T-cell (primary cell): ENCODE measurements at regions not wholly inside any gene's neighbourhood (a gene's known extent, or its start where the extent isn't known, plus 50 kb on each side); places are given as distances from the start of the nearest gene placed in this dataset.

ENCODE experiments used
- ATAC-seq, 4 experiments: fragments of 200-7000 bp in 3 of 4; fragments of 150-1000 bp in 1 of 4; cut with Tn5 transposase; replicated peaks in 1 of 4; 1 replicate in 3 of 4; 2 replicates in 1 of 4; pipeline ENCODE4 v1.10.0; 2021; ENCODE audit warnings: moderate library complexity in 3 of 4, mild to moderate bottlenecking in 2 of 4, moderate number of reproducible peaks in 1 of 4
- CTCF ChIA-PET, 2 donors: fragments of 300-600 bp; sonication (Branson Sonifier 250); formaldehyde crosslinking; loops; one replicate each; lab custom pipeline; 2022; ENCODE audit warnings: antibody characterized with exemption in 2 of 2; lab: Charles Lee
- POLR2A ChIA-PET, 2 donors: fragments of 300-600 bp; sonication (Branson Sonifier 250); formaldehyde crosslinking; loops; one replicate each; lab custom pipeline; 2022; ENCODE audit warnings: antibody characterized with exemption in 2 of 2; lab: Charles Lee
- DNase-seq, 35 experiments: peaks; one replicate each; pipeline versions ENCODE4 v3.0.0 to v3.0.0-alpha.2; 2013 to 2023
- H3K27ac ChIP-seq: one replicate; pipeline ENCODE4 v1.5.1; 2013; ENCODE audit warnings: low read length
- H3K27me3 ChIP-seq, 2 experiments: replicated peaks in 1 of 2; 1 replicate in 1 of 2; 2 replicates in 1 of 2; pipeline versions ENCODE4 v1.6.1 to v1.7.0; 2013; ENCODE audit warnings: low read length in 1 of 2, mixed read lengths in 1 of 2; ENCODE audit not compliant: control insufficient read depth in 2 of 2, insufficient read depth in 2 of 2; ENCODE audit errors: extremely low read depth in 1 of 2
- H3K36me3 ChIP-seq, 2 donors: 1 replicate in 1 of 2; 2 replicates in 1 of 2; pipeline versions ENCODE4 v1.6.1 to v1.7.0; 2013; ENCODE audit warnings: low read length in 1 of 2; ENCODE audit not compliant: control insufficient read depth in 2 of 2, insufficient read depth in 1 of 2; ENCODE audit errors: extremely low read depth in 1 of 2
- H3K4me1 ChIP-seq, 2 experiments: 1 replicate in 1 of 2; 2 replicates in 1 of 2; pipeline versions ENCODE4 v1.6.1 to v1.7.0; 2013; ENCODE audit warnings: low read length in 2 of 2, mixed read lengths in 1 of 2; ENCODE audit not compliant: insufficient read depth in 2 of 2, control insufficient read depth in 1 of 2; ENCODE audit errors: extremely low read depth in 1 of 2
- H3K4me3 ChIP-seq, 2 donors: 1 replicate in 1 of 2; 2 replicates in 1 of 2; pipeline versions ENCODE4 v1.5.1 to v1.7.0; 2013; ENCODE audit warnings: mild to moderate bottlenecking in 2 of 2, low read length in 1 of 2, moderate library complexity in 1 of 2; ENCODE audit not compliant: control insufficient read depth in 1 of 2; ENCODE audit errors: extremely low read depth in 1 of 2
- H3K9me3 ChIP-seq: 2 replicates; pipeline ENCODE4 v1.7.0; 2013
- H3K27ac Mint-ChIP-seq, 2 donors: one replicate each; pipeline ENCODE4 v1.8.0; 2020 to 2021; ENCODE audit warnings: mild to moderate bottlenecking in 2 of 2, mixed read lengths in 2 of 2
- H3K27me3 Mint-ChIP-seq, 2 donors: one replicate each; pipeline ENCODE4 v1.8.0; 2021 to 2022; ENCODE audit warnings: mixed read lengths in 2 of 2
- H3K36me3 Mint-ChIP-seq: one replicate; pipeline ENCODE4 v1.8.0; 2021; ENCODE audit warnings: mixed read lengths
- H3K4me1 Mint-ChIP-seq, 3 donors: one replicate each; pipeline ENCODE4 v1.8.0; 2020 to 2022; ENCODE audit warnings: mixed read lengths in 3 of 3, mild to moderate bottlenecking in 1 of 3
- H3K4me3 Mint-ChIP-seq, 3 donors: one replicate each; pipeline ENCODE4 v1.8.0; 2020 to 2022; ENCODE audit warnings: mild to moderate bottlenecking in 3 of 3, mixed read lengths in 3 of 3, moderate library complexity in 3 of 3
- H3K9me3 Mint-ChIP-seq, 3 donors: one replicate each; pipeline ENCODE4 v1.8.0; 2020 to 2022; ENCODE audit warnings: mixed read lengths in 3 of 3
- WGBS: methylation state at CpG from one replicate; pipeline ENCODE4 v1.1.5; 2013; ENCODE audit warnings: missing lambda C conversion rate; ENCODE audit not compliant: insufficient coverage; 5-methylcytosine and 5-hydroxymethylcytosine counted together

DNA sequence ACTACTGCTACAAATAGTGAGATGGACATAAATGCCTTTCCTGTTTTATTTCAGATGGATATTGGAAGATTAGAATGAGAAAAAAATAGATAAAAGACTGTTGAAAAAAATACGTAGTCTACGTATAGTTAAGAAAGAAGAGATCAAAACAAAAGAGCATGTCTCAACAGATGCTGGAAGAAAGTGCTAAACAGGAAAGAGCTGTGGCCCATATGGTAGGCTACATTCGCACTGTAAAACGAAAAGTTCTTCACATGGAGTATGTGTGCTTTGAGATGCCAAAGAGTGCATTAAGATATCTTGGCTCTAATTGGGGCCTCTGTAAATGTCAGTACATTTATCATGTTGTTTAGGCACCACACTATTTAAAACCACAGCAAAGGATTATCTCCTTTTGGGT is 741.7 kb downstream of the LTN1 start:
- Mint-ChIP-seq H3K9me3 (no peaks in the 10 kb centered on the region), H3K36me3 (no peaks in the 10 kb centered on the region), H3K4me1 (no peaks in the 10 kb centered on the region), H3K27ac (no peak overlapping the region), H3K27me3 (no peaks in the 10 kb centered on the region), H3K4me3 (no peak overlapping the region)
- no peak for DNase-seq
- ChIA-PET CTCF (no interaction called here), POLR2A (no interaction called here)
- Histone ChIP-seq H3K4me3 (no peak overlapping the region), H3K9me3 (no peaks in the 10 kb centered on the region), H3K27me3 (no peaks in the 10 kb centered on the region), H3K36me3 (no peaks in the 10 kb centered on the region), H3K4me1 (no peaks in the 10 kb centered on the region), H3K27ac (no peak overlapping the region)
- 96% methylated on average over 4 of the region's 4 CpGs for WGBS
- no peak for ATAC-seq

DNA sequence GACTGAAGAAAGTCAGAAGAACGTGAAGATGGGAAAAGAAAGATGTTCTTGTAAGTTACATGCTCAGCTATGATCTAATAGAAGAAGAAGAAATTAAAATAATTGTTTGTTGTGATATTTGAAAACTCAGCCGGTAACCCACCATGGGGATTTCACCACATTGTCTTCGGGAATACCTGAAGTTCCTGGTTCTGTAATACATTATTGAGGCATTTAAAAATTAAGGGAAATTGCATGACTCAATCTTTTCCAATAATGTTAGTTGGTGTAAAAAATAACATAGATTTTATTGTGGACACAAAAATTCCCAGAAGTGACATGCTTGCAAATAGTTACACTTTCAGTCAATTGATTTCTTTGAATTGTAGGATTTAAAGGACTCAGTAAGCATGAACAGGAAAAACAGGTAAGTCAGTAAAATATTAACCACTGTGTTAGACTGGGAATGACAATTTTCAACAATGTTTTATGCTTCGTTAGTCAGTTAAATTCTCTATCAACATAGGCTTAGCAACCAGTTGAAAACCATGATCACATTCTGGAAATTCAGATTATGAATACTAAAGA is 745.1 kb downstream of the LTN1 start:
- no peaks in the 10 kb centered on the region for H3K9me3 ChIP-seq
- Mint-ChIP-seq H3K4me1 (no peaks in the 10 kb centered on the region), H3K27me3 (no peaks in the 10 kb centered on the region), H3K27ac (no peak overlapping the region), H3K36me3 (no peaks in the 10 kb centered on the region), H3K4me3 (no peak overlapping the region), H3K9me3 (no peaks in the 10 kb centered on the region)
- no peak overlapping the region for H3K27ac ChIP-seq
- WGBS, result 40% methylated on average over 1 of the region's 4 CpGs
- CTCF ChIA-PET, result no interaction called here
- H3K4me3 ChIP-seq, result no peak overlapping the region
- H3K36me3 ChIP-seq, result no peaks in the 10 kb centered on the region
- no peak for ATAC-seq
- DNase-seq, result no peak
- no peaks in the 10 kb centered on the region for H3K4me1 ChIP-seq
- H3K27me3 ChIP-seq, result no peaks in the 10 kb centered on the region
- POLR2A ChIA-PET, result interaction anchor here in 1 of 2 donors (0.6 kb wide), 1 partner anchor 638 kb away, joined by 4 read pairs; no protein-coding TSS in a partner anchor

DNA sequence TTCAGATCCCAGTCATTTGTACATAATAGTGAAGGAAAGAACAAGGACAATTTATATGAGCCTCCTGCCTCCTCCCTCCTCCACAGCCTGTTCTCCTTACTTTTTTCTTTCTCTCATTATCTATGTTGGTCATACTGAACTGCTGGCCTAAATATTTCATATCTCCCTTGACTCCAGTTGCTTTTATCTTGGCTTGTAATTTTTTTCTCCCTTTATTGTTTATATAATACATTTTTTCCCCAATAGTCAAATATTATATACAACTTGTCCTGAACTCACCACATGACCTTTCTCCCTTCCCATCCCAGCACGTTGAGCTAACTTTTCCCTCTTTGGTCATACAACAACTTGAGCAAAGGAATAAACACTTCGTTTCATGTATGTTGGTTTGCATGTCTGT is 752.1 kb downstream of the LTN1 start:
- H3K9me3 ChIP-seq, result no peaks in the 10 kb centered on the region
- ATAC-seq (no peak), DNase-seq (no peak)
- no peak overlapping the region for H3K27ac ChIP-seq
- no CpG with 5 or more reads among the region's 2 CpGs for WGBS
- no peaks in the 10 kb centered on the region for H3K36me3 ChIP-seq
- no peak overlapping the region for H3K4me3 ChIP-seq
- no peaks in the 10 kb centered on the region for H3K4me1 Mint-ChIP-seq
- no peaks in the 10 kb centered on the region for H3K36me3 Mint-ChIP-seq
- ChIA-PET CTCF (no interaction called here), POLR2A (no interaction called here)
- H3K27me3 ChIP-seq, result no peaks in the 10 kb centered on the region
- no peaks in the 10 kb centered on the region for H3K9me3 Mint-ChIP-seq
- no peaks in the 10 kb centered on the region for H3K27me3 Mint-ChIP-seq
- no peaks in the 10 kb centered on the region for H3K4me1 ChIP-seq
- no peak overlapping the region for H3K27ac Mint-ChIP-seq
- no peak overlapping the region for H3K4me3 Mint-ChIP-seq

DNA sequence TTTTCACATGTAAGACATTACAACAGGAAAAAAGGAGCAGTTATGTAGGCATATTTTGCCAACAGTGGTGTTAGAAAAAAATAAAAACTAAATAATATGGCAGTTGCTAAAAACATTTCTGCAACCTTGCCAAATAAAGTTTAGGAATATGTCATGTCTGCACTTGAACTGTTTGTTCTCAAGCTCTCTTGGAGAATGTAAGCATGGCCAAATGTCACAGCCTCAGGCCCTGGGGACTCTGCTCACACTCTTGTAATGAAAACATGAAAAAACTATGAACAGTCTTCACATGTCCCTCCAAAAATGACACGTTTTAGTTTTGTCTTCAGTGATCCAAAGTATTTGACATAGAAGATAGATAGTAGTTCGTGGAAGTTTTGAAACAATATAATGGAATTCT is 753.3 kb downstream of the LTN1 start:
- H3K36me3 ChIP-seq, result no peaks in the 10 kb centered on the region
- no peak overlapping the region for H3K4me3 ChIP-seq
- WGBS, result 80% methylated on average over 1 of the region's 2 CpGs
- H3K27me3 ChIP-seq, result no peaks in the 10 kb centered on the region
- H3K4me1 Mint-ChIP-seq, result no peaks in the 10 kb centered on the region
- H3K4me3 Mint-ChIP-seq, result no peak overlapping the region
- H3K9me3 ChIP-seq, result no peaks in the 10 kb centered on the region
- no peaks in the 10 kb centered on the region for H3K9me3 Mint-ChIP-seq
- H3K27ac ChIP-seq, result no peak overlapping the region
- DNase-seq, result no peak
- ChIA-PET POLR2A (no interaction called here), CTCF (no interaction called here)
- H3K36me3 Mint-ChIP-seq, result no peaks in the 10 kb centered on the region
- H3K4me1 ChIP-seq, result no peaks in the 10 kb centered on the region
- no peaks in the 10 kb centered on the region for H3K27me3 Mint-ChIP-seq
- no peak for ATAC-seq
- no peak overlapping the region for H3K27ac Mint-ChIP-seq

DNA sequence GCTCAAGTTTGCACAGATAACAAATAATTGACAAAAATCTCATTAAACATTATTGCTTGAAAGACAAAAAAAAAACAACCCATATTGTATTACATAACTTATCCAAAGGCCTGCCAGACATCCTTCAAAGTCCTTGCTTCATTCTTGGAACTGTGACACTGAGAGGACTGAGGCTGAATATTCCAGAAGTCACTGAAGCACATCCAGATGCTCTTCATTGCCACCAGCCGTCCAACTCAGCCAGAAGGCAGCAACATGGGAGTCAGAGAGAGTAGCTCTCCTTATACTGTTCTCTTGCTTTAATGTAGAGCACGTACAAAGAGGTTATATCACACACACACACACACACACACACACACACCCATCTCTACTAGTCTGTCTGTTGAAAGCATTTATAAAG is 755.0 kb downstream of the LTN1 start:
- no peak for DNase-seq
- Histone ChIP-seq H3K4me3 (no peak overlapping the region), H3K27me3 (no peaks in the 10 kb centered on the region), H3K27ac (no peak overlapping the region), H3K36me3 (no peaks in the 10 kb centered on the region), H3K4me1 (no peaks in the 10 kb centered on the region), H3K9me3 (no peaks in the 10 kb centered on the region)
- no CpG with 5 or more reads among the region's 2 CpGs for whole genome bisulfite sequencing
- Mint-ChIP-seq H3K4me3 (no peak overlapping the region), H3K9me3 (no peaks in the 10 kb centered on the region), H3K27ac (no peak overlapping the region), H3K27me3 (no peaks in the 10 kb centered on the region), H3K4me1 (no peaks in the 10 kb centered on the region), H3K36me3 (no peaks in the 10 kb centered on the region)
- CTCF ChIA-PET, result no interaction called here
- ATAC-seq, result no peak
- POLR2A ChIA-PET, result no interaction called here

DNA sequence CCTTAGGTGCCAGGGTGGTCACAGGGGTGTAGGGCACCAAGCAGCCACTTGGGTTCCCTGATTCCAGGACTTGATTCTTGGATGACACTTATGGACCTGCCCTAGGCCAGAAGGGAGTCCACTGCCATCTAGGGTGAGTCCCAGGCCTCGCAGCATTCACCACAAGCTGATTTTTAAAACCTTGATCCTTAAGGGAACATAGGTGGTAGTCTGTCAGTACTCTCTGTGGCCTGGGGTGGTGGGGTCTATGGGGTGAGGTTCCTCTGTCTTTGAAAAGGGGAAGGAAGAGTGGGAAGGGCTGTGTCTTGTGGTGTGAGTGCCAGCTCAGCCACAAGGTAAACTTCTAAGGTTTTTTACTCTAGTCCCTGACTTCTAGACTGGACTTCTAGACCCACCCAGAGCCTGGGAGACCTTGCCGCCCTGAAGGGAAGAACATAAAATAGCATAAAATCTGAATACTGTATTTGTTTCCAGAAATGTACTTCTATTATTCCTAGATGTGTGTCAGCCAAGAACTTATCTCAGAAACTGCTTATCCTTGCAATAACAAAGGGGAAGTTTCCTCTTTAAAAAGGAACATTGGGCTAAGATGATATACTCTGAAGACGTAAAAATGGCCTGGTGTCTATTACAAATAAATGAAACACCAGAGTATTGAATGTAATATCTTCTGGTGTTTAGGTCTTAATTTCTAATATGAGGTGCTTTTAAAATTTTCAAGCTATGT is 757.3 kb downstream of the LTN1 start:
- no peaks in the 10 kb centered on the region for H3K36me3 ChIP-seq
- no peak overlapping the region for H3K27ac Mint-ChIP-seq
- no peak overlapping the region for H3K4me3 ChIP-seq
- CTCF ChIA-PET, result no interaction called here
- no peak for ATAC-seq
- no peaks in the 10 kb centered on the region for H3K36me3 Mint-ChIP-seq
- no peaks in the 10 kb centered on the region for H3K9me3 ChIP-seq
- peaks cover 0 to 4% of the 10 kb centered on the region in 2 donors for H3K27me3 Mint-ChIP-seq
- WGBS, result 14% methylated on average over 1 of the region's 3 CpGs
- POLR2A ChIA-PET, result no interaction called here
- no peaks in the 10 kb centered on the region for H3K9me3 Mint-ChIP-seq
- peak in 2 of 35 experiments; percentile 0 to 11 for DNase-seq
- no peak overlapping the region for H3K27ac ChIP-seq
- no peaks in the 10 kb centered on the region for H3K4me1 Mint-ChIP-seq
- H3K4me1 ChIP-seq, result no peaks in the 10 kb centered on the region
- no peak overlapping the region for H3K4me3 Mint-ChIP-seq
- no peaks in the 10 kb centered on the region for H3K27me3 ChIP-seq
